ENCODE measurements at regions not wholly inside any gene's neighbourhood (a gene's known extent, or its start where the extent isn't known, plus 50 kb on each side); places are given as distances from the start of the nearest gene placed in this dataset.
"Not testable (repeated sequence)": the region's sequence is repeated elsewhere in the genome, so short reads cannot be mapped to it uniquely, and the experiment has no call there.

DNA sequence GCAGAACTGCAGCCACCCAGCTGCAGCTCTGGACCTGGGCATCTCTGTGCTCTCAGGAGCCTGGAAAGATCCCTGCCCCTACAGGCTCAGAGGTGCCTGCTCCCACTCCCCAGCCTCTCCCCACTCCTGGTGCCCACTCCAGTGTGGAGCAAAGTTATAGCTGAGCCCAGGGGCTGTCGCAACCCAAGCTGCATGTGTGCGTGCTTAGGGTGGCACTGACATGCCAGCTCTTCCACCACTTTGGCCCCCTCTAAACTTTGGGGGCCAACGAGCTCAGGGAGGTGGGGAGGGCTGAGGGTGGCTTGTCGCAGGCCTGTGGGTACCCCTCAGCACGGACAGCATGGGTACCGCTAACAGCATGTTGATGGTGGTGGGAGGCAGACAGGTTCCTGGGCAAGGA, 126.3 kb upstream of the FHL2 start:
- no peak for DNase-seq

DNA sequence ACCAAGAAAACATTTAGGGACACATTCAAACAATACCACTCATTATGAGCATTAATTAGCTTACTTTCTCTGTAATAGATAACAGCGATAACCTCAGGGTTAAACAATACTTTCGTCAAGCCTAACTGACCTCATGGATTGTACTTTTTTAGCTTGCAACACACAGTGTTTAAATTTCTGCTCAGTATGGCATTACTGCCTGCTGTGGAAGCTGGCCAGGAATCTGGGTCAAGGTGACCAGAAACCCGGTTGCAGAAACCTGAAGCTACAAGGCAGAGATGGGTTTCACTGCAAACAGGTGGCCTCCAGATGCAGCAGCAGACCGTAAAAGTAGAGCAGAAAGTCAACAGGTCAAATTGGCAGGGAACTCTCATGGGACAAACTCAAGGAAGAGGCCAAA, 123.8 kb upstream of the FHL2 start:
- DNase-seq, result no peak

DNA sequence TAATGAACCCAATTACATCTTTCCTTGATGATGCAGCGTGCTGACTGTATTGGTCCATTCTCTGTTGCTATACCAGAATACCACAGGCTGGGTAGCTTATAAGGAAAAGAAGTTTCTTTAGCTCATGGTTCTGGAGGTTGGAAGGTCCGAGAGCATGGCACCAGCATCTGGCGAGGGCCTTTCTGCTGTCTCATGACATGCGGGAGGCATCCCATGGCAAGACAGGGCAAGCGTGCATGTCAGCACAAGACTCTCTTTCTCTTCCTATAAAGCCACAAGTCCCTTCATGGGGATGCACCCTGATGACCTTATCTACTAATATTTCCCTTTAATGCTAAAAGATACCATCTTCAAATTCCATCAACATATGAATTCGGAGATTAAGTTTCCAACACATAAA, 122.8 kb upstream of the FHL2 start:
- DNase-seq, result no peak

DNA sequence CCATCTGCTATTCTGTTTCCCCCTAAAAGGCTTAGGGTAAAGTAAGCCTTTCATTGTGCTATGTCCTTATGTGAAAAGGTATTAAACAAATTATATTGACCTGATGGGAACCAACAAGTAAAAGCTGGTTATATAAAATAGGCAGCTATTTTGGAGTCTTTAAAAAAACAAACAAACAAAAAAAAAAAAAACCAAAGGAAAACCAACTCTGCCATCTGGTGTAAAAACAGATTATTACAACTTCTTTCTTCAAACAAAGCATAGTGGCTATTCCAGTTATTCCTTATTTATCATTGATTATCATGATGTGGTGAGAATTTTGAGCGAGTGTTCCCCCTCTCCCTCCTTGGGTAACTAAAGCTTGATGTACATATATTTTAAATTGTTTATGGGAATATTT, 122.3 kb upstream of the FHL2 start:
- peak; percentile 62 for DNase-seq

DNA sequence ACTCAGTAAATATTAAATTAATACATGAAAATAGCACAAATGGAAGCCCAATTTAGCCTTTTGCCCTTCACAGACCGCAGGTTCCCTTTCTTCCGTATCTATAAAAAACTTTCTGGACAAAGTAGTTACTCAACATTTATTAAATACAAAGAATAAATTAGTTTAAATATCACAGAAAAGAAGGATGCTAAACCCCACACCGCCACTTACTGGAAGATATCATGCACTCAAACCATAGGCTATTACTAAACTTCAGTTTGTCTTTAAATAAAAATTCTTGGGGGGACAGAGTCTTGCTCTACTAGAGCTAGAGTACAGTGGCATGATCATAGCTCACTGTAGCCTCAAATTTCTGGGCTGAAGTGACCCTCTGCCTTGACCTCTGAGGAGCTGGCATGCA, 120.7 kb upstream of the FHL2 start:
- DNase-seq, result no peak

DNA sequence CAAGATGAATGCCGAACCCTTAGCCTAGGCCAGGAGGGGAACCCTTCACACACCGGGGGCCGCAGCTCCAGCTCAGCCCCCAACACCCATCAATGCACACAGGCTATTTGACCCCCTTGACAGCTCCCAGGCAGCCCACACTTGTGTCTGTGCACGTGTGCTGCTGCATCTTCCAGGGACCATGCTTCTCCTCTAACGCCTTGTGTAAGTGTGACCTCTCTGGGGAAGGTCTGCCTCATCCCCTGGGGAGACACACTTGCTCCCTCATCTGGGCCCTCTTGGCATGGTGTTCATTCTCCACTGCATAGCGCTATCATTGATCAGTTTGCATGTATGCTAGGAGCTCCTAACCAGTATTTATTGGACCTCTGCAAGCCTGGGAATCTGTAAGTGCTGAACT, 120.0 kb upstream of the FHL2 start:
- DNase-seq, result peak; percentile 56

- no peak for DNase-seq
These were observed 119.2 kb upstream of the FHL2 start for GRCh38 chr2:105517814-105518705.

DNA sequence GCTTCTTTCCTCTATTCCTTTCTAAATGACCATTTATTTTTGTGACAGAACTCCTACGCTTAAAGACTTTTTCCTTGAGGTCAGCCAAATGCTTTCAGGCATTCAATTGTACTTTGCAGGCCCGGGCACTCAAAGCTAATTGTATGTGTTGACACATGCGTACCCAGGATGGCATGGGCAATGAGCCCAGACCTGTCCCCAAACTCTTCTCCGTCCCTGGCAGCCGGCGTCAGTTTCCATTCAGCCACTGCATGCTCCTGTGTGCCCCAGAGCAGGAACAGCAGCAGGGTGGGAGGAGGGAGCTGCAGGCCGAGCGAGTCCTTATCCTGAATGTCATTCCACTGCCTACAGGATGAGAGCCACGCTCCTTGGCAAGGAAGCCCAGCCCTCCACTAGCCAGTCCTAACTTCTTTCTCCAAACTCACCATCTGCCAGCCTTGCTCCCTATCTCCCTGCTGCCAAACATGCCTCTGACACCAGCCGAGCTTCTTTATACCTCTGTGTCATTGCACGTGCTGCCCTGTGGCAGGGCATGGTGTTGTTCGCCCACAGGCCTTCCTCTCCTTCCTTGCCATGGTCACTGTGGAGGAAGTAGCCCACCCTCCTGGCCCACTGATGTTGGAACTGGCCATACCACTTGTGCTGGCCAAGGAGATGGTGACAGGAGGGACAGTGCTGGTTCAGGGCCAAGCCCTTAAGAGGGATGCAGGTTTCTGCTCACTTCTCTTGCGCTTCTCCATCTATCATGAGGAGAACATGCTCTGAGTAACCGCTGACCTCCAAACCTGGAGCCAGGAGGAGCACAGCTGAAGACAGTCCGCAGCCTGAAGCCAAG, 116.9 kb upstream of the FHL2 start:
- no peak for DNase-seq

DNA sequence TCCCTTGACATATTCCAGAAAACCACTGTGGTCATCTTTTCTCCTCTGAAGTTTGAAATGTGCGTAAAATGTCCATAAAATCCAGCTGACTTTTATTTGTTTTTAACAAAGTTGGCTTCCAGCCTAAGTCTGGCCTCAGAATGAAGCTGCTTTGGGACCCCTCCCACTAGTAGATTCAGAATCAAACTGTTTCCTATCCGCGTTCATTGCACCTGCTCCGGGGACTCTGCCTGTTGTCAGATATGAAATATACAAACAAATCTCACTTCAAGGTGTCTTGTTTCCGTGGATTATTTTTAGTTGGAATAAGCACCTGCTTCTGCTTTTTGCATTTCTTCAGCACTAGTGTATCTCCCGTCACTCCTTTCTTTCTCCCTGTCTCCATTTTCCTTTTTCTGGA, 115.7 kb upstream of the FHL2 start:
- no peak for DNase-seq

- no peak for DNase-seq
These were observed 112.1 kb upstream of the FHL2 start for GRCh38 chr2:105510761-105511528.

- DNase-seq, result no peak
These were observed 110.6 kb upstream of the FHL2 start for GRCh38 chr2:105509269-105510086.

DNA sequence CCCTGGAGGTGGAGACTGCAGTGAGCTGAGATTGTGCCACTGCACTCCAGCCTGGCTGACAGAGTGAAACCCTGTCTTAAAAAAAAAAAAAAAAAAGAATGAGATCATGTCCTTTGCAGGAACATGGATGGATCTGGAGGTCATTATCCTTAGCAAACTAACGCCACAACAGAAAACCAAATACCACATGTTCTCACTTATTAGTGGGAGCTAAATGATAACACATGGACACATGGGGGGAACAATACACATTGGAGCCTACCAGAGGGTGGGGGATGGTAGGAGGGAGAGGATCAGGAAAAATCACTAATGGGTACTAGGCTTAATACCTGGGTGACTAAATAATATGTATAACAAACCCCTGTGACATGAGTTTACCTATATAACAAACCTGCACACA, 108.0 kb upstream of the FHL2 start:
- DNase-seq, result not testable (repeated sequence)

DNA sequence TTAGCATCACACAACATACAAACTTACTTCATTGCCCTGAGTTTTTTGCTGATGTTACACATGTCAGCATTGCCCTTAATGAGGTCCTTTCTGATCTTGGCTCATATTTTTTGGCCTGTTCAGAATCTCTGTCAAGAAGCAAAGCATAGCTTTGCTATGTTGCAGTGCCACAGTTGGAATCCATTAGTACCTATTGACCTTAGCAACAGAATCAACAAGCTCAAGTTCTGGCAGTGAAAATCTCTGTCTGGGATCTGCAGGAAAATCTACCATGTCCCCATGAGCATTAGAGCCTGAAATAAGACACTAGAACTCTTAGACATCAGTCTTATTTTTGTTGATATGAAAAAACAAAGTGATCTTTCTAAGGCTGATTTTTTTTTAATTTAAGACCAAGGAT, 105.6 kb upstream of the FHL2 start:
- no peak for DNase-seq

DNA sequence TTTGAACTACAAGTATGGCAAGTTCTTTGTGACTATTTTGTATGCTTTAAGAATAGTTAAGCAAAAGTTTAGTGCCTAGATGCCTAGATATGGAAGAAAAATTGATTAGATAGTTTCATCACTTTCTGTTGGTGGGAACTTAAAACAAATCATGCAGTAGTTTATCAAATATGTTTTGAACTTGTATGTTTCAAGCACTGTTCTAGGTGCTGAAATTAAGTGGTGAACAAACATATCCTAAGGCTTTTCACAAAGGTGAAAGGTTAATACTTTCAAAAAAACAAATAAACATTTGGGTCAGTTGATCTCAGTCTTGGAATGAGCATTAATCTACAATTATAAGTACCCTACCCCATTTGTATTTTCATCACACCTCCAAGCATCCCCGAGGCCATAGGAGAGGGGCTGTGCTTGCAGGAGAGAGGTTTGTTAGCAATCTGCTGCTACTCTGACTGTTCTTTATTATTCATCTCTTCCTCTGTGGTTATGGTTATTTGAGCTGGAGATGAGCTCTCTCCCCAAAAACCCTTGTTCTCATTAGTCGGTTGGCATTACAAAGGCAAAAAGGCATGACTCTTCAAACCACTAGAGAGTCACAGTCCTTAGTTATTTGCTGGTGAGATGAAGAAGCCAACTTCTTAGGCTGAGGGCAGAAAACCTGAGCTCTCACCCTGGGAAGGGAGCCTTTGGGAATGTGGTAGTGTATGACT, 103.9 kb upstream of the FHL2 start:
- no peak for DNase-seq

- DNase-seq, result no peak
These were observed 99.5 kb upstream of the FHL2 start for GRCh38 chr2:105498281-105498846.

DNA sequence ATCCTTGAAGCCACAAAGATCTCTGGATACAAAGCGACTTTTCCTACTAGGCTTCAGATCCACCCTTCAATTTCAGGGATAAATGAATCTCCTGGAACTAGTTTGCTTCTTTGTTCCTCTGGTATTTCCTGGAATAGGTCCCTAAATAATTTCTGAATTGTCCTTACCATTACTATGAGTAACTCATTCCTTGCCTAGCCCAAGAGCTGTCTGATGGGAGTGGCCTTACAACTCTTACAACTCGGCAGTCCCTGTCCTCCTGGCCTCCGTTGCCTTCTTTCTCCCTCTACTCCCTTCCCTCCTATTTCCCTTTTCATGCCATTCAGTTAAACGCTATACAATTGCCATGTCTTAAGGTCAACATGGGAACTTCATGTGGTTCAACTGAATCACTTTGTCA, 98.2 kb upstream of the FHL2 start:
- no peak for DNase-seq

- no peak for DNase-seq
These were observed 97.4 kb upstream of the FHL2 start for GRCh38 chr2:105496271-105496670.

GRCh38 chr2:105494683-105495425, 96.0 kb upstream of the FHL2 start:
- DNase-seq, result peak; percentile 72

GRCh38 chr2:105490956-105491355, 92.1 kb upstream of the FHL2 start:
- no peak for DNase-seq

GRCh38 chr2:105490204-105490603, 91.4 kb upstream of the FHL2 start:
- no peak for DNase-seq
